PC-3 (cell line): ENCODE measurements at regions not wholly inside any gene's neighbourhood (a gene's known extent, or its start where the extent isn't known, plus 50 kb on each side); places are given as distances from the start of the nearest gene placed in this dataset.

ENCODE experiments used
- CTCF ChIP-seq: fragments of 300-600 bp; sonication (generic); conservative IDR thresholded peaks from 2 replicates; pipeline ENCODE4 v1.5.1; 2017; ENCODE audit warnings: antibody characterized with exemption, low read depth, mild to moderate bottlenecking, low read length
- EZH2 ChIP-seq: fragments of 300-600 bp; sonication (generic); IDR thresholded peaks from one replicate; pipeline ENCODE4 v1.6.1; 2017; ENCODE audit warnings: antibody characterized with exemption, mild to moderate bottlenecking, low read length; ENCODE audit not compliant: unreplicated experiment
- EZH2phosphoT487 ChIP-seq: fragments of 300-600 bp; sonication (generic); IDR thresholded peaks from 2 replicates; pipeline ENCODE4 v1.6.1; 2018; ENCODE audit warnings: mild to moderate bottlenecking, antibody characterized with exemption, low read length, borderline replicate concordance

GRCh38 chr6:132065556-132065955, 114.4 kb upstream of the CCN2 start:
- no peak for TF ChIP-seq CTCF
- TF ChIP-seq EZH2 = no peak
- TF ChIP-seq EZH2phosphoT487 = no peak
